HUDEP-2 (cell line): ENCODE measurements at regions not wholly inside any gene's neighbourhood (a gene's known extent, or its start where the extent isn't known, plus 50 kb on each side); places are given as distances from the start of the nearest gene placed in this dataset.
"Not testable (repeated sequence)": the region's sequence is repeated elsewhere in the genome, so short reads cannot be mapped to it uniquely, and the experiment has no call there.

Experiments used
- DNase-seq, 76 experiments: peaks; one replicate each; lab custom pipeline; 2025; ENCODE audit not compliant: unreplicated experiment in 76 of 76; lab: John Stamatoyannopoulos, UW

- DNase-seq, result no peak
Observed at GRCh38 chr19:56976995-56977906, 136.7 kb upstream of the PEG3 start.

- DNase-seq, result no peak
Observed at GRCh38 chr19:56978023-56978565, 137.6 kb upstream of the PEG3 start.

DNA sequence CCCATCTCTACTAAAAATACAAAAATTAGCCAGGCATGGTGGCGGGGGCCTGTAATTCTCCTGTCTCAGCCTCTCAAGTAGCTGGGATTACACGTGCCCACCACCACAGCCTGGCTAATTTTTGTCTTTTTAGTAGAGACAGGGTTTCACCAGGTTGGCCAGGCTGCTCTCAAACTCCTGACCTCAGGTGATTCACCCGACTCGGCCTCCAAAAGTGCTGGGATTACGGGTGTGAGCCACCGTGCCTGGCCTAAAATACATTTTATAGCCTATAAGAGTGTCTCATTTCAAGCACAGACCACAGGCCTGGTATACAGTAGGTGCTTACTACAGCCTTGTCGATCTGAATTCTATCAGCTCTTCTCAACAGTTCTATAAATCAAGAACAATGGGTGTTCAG, 139.5 kb upstream of the USP29 start:
- not testable (repeated sequence) for DNase-seq

DNA sequence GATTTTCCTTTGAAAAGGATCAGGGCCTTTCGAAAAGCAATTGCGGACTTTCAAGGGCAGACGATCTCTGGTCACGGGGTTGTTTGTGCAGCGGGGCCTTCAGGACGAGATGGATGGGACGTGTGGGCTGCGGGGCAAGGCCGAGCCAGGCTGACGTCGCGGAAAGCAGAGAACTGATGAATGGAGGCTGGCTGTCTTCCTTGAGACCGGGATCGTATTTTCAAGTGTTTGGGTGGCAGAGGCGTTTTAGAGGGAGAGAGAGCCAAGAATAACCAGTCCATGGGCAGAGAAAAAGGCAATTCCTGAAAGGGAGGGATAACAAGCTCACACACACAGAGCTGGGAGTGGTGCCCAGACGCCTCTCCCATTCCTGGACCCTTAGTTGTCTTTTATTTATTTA, 138.9 kb upstream of the USP29 start:
- no peak for DNase-seq

DNA sequence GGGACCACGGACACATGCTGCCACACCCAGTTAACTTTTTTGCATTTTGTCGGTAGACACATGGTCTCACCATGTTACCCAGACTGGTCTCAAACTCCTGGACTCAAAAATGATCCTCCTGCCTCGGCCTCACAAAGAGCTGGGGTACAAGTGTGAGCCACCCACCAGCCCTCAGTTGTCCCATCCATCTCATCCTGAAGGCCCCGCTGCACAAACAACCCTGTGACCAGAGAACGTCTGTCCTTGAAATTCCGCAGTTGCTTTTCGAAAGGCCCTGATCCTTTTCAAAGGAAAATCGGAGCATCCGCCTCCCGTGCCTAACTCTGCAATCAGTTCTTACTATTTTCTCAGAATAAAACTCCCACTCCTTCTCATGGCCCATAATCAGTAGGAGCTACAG, 138.3 kb upstream of the USP29 start:
- DNase-seq, result not testable (repeated sequence)

- DNase-seq, result no peak
Observed at GRCh38 chr19:56983171-56983570, 136.6 kb upstream of the USP29 start.

DNA sequence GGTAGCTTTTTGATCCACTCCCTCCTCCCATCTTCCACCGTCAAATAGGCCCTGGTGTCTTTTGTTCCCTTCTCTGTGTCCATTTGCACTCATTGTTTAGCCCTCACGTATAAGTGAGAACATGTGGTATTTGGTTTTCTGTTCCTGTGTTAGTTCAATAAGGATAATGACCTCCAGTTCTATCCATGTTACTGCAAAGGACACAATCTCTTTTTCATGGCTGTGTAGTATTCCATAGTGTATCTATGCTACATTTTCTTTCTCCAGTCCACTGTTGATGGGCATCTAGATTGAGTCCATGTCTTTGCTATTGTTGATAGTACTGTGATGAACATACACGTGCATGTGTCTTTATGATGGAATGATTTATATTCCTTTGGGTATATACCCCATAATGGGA, 136.0 kb upstream of the USP29 start:
- DNase-seq, result no peak

- DNase-seq, result no peak
Observed at GRCh38 chr19:56986386-56986785, 133.4 kb upstream of the USP29 start.

- DNase-seq, result no peak
Observed at GRCh38 chr19:56987184-56987583, 132.6 kb upstream of the USP29 start.

GRCh38 chr19:56988299-56988698, 131.5 kb upstream of the USP29 start:
- no peak for DNase-seq

DNA sequence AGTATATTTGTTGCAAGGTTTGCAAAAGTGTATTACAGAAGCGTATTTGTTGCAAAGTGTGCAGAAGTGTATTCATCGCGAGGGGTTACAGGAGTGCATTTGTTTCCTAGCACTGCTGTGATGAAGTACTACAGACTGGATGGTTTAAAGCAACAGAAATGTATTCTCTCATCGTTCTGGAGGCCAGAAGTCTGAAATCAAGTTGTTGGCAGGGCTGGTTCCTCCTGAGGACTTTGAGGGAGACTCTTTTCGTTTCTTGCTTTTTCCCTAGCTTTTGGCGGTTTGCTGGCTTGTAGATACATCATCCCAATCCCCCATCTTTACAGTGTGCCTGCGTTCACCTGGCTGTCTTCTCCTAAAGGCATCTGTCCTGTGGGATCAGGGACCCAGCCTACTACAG, 127.9 kb upstream of the USP29 start:
- no peak for DNase-seq

DNA sequence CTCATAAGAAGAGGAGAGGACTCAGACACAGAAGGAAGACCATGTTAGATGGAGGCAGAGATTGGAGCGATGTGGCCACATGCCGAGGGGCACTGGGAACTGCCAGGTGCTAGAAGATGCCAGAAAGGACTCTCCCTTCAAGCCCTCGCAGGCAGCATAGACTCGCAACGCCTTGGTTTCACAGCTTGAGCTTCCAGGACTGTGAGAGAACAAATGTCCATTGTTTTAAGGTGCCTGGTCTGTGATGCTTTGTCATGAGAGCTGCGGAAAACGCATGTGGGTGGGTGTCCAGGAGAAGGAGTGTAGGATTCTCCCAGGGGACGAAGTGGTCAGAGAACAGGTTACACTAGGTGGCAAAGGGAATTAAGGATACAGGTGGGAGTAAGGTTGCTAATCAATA, 125.9 kb upstream of the USP29 start:
- no peak for DNase-seq

GRCh38 chr19:56994251-56995017, 125.4 kb upstream of the USP29 start:
- DNase-seq, result no peak

DNA sequence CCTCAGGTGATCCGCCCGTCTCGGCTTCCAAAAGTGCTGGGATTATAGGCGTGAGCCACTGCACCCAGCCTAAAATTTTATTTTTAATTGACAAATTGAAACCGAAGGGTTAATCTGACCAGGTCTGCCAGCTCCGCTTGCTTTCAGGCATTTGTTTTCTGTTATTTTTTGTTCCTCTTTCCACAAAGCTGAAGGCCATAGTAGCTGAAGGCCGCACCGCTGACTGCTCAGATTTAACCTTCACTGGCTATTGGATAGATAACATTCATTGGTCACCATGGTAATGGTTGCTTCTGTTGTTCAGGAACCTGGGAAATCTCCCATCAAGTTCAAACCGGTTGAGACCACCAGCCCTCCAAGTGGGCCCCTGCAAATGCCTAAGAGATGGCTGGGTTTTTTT, 124.5 kb upstream of the USP29 start:
- DNase-seq, result no peak

DNA sequence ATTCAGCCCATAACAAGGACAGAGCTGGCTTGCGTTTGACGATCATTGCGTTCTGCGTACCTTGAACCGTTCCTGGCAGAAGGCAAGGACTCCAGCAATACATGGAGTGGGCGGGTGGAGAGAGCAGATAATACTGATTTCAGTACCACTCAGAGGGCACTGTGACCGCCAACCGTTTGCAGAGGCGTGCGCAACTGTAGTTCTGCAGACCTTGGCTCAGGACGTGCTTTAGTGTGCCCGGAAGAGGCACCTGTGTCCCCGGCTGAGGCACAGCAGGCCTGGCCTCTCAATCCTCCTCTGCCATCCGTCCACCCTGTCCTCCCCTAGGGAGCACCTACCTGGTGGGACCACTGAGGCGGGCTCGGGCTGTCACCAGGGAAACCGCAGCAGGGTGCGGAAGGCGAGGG, 117.6 kb upstream of the USP29 start:
- DNase-seq, result no peak

- DNase-seq, result no peak
Observed at GRCh38 chr19:57002710-57003109, 117.1 kb upstream of the USP29 start.

DNA sequence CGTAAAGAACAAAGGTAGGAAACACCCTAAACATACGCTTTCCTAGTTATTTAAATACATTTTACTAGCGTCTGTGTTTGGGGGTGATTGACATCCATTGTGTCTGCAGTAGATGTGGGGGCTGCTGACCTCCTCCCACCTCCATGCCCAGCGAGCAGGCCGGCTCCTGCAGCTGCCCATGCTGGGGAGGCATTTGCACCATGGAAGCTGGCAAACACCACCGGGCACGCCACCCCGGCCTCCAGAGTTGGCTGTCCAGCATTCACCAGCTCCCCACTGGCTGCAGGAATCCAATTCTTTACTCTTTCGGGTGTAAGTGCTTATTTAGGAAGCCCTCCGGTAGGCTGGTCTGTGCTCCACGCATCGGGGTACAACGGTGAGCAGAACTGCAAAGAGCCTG, 115.4 kb upstream of the USP29 start:
- no peak for DNase-seq

DNA sequence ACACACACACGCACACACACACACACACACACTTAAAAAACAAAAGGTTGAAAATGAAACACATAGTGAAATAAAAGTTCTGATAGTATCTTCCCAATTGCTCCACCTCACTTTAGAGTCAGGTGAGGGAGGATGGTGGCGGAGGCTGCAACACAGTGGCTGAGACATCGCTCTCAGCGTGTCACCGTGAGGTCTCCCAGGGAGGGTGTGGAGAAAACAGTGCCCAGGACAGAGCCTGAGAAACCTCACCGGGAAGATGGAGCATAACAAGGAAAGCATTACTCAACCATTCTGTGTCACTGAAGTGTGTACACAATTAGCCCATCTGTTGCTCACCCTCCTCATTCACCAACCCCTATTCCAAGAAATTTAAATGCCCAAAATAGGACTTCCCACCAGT, 111.4 kb upstream of the USP29 start:
- DNase-seq, result no peak

DNA sequence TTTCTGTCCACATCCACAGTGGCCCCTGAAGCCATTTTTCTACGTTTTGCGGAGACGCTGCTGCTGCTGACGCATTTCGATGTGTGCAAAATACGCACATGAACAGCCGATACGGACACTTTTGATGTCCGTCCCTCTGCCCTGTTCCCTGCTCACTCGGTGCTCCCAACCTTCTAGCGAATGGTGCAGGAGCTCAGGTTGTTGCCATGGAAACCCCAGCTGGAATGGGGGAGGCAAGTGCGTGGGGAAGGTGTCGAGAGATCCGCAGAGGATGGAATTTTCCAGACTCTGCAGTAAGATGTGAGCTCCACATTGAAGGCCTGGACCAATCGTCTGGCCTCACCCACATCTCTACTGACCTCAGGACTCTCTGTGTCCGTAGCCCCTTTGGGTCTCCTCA, 109.2 kb upstream of the USP29 start:
- DNase-seq, result no peak

DNA sequence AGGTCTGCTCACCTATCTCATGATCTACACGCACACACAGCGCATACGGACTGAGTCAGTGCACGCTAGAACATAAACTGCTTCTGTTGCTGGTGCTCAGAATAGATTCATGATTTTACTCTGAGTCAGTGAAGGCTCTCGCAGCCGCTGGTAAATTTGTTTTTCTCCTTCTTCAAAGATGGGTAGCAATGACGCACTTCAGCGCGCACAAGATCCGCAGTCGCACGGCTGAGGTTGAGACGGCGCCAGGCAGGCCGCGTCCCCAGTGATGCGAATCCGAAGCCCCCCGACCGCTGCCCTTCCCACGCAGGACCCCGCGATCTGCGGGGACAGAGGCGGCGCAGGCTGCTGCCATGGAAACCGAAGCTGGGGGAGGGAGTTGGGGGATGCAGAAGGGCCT, 103.7 kb upstream of the USP29 start:
- DNase-seq, result no peak

- DNase-seq, result no peak
Observed at GRCh38 chr19:57016491-57016890, 103.3 kb upstream of the USP29 start.

GRCh38 chr19:57025491-57025890, 94.3 kb upstream of the USP29 start:
- no peak for DNase-seq
